HG02610 (cell line): ENCODE measurements at regions not wholly inside any gene's neighbourhood (a gene's known extent, or its start where the extent isn't known, plus 50 kb on each side); places are given as distances from the start of the nearest gene placed in this dataset.
"Not testable (repeated sequence)": the region's sequence is repeated elsewhere in the genome, so short reads cannot be mapped to it uniquely, and the experiment has no call there.

Source experiments
- ATAC-seq: cut with Tn5 transposase; IDR thresholded peaks from one replicate; pipeline ENCODE4 v1.9.1; 2021; ENCODE audit warnings: mild to moderate bottlenecking, moderate library complexity; ENCODE audit not compliant: unreplicated experiment

DNA sequence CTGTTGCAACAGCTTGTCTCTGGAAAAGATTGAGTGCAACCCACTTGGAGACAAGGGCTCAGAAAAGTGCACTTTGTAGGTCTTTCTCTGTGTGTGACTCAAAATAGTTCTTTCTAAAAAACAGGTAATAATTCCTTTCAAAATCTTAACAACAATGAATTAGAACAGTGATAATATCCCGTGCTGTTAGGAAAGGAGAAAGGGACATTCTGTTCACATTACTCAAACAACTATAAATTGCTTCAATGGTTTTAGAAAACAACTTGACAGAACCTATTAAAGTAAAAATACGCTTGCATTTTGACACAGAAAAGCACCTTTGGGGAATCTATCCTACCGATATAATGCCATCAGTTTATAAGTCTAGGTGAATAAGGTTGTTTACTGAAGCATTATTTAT, 468.1 kb upstream of the DPP6 start:
- ATAC-seq: no peak

DNA sequence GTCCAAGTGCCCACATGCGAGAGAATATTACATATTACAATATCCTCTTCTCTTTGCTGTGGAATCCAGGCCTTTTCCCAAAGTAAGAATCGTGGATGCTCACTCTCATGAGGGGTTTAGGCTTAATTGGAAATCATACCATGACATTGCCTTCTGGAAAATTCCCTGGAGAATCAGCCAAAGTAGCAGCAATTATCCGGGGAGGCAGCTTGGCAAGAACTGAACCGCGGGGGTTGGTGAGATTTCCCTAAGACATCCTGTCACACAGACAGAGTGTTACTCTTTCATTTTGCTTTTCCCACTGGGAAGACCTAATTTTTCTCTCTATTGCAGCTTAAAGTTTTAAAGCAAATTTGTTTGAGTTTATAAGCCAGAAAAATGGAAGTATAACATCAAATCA, 463.6 kb upstream of the DPP6 start:
- no peak for ATAC-seq

DNA sequence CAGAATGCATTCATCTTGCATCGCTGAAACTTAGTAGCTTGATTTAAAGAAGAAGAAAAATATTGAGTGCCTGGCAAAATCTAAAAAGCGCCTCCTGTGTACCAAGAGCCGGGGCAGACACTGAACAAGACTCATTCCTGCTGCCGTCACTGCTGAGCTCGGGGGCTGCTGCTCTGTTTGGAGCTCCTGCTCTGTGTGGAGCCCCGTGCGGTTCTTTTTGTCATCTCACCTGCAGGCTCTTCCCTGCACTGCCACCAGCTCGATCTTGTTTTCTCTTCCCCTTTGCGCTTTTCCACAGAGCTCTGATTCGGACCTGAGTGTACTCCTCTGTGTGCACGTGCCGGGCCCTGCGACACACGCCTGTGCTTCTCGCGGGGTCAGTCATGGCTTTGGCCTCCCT, 462.1 kb upstream of the DPP6 start:
- ATAC-seq: no peak

GRCh38 chr7:153590571-153590970, 461.6 kb upstream of the DPP6 start:
- ATAC-seq: no peak

DNA sequence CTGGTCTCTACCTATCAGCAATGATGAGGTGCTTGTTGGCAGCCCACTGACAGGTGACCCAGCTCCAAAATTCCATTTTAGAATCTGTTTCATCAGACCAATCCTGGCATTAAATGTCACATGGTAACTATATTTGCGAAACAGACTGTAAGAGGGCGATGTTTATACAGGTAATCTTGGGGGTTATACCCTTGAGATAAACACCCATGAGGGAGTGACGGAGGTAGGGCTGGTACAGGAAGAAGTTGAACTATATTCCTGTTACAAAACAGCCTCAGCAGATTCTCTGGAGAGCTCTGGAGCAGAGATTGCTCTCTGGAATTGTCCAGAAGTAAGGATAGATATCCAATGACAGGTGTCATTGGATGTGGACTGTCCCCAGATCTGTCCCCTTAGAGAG, 444.8 kb upstream of the DPP6 start:
- ATAC-seq: no peak

DNA sequence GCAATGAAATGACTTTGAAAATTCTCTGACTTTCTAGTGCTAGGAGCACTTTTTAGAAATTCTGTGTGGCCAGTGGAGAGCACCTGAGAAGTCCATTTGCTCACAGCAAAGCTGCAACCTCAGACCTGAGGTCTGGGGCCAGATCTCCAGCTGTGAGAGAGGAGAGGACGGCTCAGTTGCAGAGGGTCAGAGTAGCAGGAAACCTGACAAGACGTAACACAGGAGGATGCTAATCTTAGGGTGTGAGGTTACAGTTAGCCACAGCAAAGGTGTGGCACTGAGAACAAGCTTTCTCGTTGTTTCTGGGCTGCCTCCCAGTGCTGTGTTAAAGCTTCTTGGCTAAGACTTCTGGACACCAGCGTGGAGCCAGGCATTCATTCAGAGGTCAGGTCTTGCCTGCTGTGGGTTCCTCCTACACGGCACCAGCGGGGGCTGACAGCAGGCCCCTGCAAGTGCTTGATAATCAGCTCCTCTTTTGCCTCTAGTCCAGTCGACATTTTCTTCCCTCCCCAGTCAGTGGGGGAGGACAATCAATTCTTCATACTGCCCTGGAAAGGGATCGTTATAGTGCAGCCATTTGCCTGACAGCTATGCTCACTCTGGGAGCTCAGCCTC, 435.4 kb upstream of the DPP6 start:
- no peak for ATAC-seq

- no peak for ATAC-seq
Measured at GRCh38 chr7:153627323-153627722, 424.9 kb upstream of the DPP6 start.

DNA sequence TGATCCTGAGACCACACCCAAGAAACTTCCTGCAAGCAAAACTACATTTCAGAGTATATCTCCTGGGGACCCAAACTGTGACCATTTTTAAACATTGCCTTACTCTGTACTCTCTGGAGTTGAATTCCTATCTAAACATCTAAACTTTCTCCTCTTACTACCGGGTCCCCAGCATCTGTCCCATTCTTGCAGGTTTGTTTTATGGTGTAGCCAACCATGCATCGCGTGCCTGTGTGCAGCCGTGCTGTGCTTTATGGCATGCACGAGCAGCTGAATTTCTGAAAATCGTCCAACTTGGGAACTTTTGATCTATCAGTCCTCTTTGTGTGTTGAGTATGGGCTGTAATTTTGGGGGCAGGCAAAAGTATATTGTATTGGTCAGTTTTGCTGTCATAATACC, 423.8 kb upstream of the DPP6 start:
- no peak for ATAC-seq

- no peak for ATAC-seq
Measured at GRCh38 chr7:153628825-153629224, 423.4 kb upstream of the DPP6 start.

GRCh38 chr7:153638821-153639435, 413.3 kb upstream of the DPP6 start:
- no peak for ATAC-seq

DNA sequence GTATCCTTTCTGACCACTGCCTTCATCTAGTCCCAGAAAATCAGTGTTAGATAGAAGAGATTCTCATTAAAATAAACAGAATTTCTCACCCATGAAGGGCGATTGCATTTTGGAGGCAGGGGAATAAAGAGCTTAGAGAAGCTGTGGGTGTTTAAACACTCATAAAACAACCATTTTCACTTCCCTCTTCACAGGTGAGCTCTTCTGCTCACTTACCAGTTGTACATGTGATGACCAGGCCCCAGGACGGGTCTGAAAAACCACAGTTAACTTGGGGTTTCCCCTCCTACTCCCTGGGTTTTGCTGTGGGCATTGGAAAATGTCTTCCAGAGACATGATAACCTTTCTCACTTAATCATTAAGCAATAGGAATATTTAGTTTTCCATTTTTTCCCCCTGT, 411.6 kb upstream of the DPP6 start:
- ATAC-seq: peak; percentile 81

GRCh38 chr7:153641199-153641598, 411.0 kb upstream of the DPP6 start:
- ATAC-seq: no peak

DNA sequence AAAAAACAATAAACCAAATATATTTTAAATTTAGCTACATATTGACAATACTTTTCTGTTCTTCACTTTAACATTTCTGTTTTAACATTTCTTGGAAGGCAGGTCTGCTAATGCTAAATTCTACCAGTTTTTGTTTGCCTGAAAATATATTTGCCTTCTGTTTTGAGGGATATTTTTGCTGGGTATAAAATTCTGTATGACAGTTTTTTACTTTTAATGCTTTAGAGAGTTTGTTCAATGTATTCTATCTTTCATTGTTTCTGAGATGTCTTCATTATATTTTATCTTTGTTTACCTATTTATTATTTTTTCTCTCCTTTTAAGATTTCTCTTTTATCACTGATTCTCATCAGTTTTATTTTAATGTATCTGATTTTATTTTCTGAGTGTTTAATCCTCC, 409.2 kb upstream of the DPP6 start:
- no peak for ATAC-seq

DNA sequence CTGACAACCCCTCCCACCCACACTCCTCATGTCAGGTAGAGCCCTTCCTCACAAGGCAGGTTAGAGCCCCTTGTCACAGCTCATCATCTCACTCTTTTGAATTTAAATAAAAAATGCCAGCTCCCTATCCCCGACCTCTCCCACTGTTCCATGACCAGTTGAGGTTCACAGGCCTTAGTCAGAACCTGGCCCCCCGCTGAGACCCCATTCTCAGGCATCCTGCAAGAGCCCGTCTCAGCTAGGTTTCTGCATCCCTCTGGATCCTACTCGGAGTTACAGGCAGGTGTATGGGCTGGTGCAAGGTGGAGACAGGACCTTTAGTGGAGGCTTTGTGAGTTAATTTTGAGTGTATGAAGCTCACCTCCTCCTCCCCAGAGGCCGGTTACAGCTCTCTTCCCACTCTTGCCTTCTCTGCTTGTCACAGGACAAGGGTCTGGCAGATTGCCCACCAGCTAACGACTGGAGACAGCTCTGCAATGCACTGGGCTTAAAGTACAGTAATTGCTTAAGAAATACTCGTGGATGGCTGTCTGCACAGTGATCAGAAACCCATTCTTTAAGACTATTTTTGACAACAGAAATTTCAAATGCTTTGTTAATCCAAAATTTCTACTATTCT, 394.9 kb upstream of the DPP6 start:
- ATAC-seq: no peak

DNA sequence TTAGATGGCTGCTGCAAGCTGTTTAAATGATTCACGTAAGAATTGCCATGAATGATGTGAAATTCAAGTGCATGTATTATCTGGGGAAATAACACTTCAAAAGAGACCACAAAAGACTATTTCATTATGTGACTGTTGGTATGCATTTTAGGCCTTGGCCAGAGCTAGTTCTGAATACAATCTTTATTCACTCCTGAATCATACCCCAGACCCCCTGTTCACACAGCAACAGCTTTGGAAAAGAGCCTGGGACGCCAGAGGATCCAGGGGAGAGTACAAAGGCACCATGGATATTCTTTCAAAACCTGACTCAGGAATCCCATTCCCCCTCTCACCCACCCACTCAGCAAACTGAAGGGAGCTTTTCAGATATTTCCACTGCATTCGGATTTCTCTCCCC, 377.1 kb upstream of the DPP6 start:
- ATAC-seq: no peak

DNA sequence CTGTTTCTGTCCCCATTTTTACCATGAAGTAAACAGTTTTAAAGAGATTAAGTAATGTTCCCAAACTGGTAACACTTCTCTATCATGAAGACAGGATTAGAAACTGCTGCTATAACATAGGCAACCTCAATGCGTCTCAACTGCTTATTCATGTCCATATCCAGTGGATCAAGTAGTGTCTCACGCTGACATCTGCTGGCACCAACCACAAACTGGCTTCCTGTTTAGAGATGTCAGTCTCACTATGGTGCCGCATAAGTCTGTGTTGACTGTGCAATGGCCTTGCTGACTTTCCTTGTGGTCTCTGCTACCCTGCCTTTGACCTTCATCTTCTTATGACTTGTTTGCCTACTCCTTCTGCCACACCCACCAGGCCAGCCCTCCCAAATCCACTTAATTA, 369.6 kb upstream of the DPP6 start:
- no peak for ATAC-seq

DNA sequence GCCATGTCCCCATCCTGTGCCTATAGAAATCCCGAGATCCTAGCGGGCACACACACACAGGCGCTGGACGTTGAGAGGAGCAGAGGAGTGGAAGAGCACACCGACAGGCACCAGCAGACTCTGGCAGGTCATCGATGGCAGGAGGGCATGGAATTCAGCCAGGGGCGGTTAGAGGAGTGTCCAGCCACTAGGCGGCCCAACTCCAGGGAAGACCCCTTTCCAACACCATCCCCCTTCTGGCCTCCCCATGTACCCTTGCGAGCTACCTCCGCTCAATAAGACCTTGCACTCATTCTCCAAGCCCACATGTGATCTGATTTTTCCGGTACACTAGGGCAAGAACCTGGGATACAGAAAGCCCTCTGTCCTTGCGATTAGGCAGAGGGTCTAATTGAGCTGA, 356.0 kb upstream of the DPP6 start:
- no peak for ATAC-seq

DNA sequence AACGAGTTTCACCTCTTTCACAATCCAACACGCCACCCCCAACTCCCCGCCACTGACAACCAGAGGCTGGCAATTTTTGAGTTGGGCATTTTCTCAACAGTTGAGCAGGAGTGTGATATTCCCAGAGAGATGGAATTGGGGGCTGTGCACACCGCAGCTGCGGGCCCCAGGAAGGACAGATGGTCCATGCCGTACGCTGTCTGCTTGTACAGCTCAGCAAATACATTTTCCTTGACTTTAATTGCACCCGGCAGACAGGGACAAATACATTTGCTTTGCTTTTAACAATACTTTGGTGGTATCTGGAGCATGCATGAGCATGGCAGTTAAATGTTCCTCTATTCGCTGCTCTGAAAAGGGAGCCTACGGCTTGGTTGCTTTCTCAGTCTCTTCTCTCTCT, 354.2 kb upstream of the DPP6 start:
- ATAC-seq: no peak

GRCh38 chr7:153701678-153702077, 350.5 kb upstream of the DPP6 start:
- ATAC-seq: no peak

- not testable (repeated sequence) for ATAC-seq
Measured at GRCh38 chr7:153723892-153724291, 328.3 kb upstream of the DPP6 start.

DNA sequence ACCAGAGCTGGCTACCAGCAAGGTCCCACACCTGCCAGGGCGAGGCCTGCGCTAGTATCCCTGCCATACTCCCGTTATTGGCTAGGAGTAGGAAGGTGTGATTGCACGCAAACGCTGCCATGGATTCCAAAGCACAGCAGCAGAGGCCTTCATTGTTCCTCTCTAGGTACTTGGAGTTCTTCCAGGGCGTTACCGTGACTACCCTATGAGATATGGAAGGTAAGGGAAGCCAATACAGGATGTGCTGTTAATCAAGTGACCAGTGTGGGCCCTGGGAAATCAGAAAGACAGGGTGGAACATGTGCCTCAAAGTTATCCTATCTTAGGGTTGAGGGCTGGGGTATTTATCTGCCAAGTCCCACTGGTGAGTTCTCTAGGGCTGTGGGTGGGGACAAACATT, 320.7 kb upstream of the DPP6 start:
- ATAC-seq: not testable (repeated sequence)

- not testable (repeated sequence) for ATAC-seq
Measured at GRCh38 chr7:153743434-153743833, 308.8 kb upstream of the DPP6 start.

DNA sequence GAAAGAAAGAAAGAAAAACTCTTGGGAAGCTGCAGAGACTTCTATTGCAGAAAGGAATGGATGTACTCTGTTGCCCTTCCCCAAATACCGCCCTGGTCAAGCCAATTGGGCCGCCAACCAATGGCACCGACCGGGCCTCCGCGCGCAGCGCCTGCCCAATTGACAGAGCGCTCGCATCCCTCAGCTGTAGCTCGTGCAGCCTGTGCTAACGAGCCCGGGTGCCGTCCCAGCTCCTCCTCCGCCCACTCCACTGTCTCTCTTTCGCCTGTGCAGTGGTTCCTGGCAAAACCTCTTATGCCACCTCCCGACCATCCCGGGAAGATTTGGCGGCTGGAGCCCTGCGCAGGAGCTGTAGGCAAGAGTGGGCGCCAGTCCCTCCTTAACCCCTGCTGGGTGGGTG, 304.2 kb upstream of the DPP6 start:
- not testable (repeated sequence) for ATAC-seq
